Effector CD4-positive, alpha-beta T cell (primary cell): ENCODE measurements at regions not wholly inside any gene's neighbourhood (a gene's known extent, or its start where the extent isn't known, plus 50 kb on each side); places are given as distances from the start of the nearest gene placed in this dataset.

Source experiments
- DNase-seq: peaks from one replicate; pipeline ENCODE4 v3.0.0-alpha.2; 2020

- DNase-seq: no peak
Observed at GRCh38 chr22:49320714-49321476, 506.8 kb downstream of the BRD1 start.

- no peak for DNase-seq
Observed at GRCh38 chr22:49317369-49317768, 510.3 kb downstream of the BRD1 start.

GRCh38 chr22:49312601-49313000 lies 515.1 kb downstream of the BRD1 start:
- DNase-seq: no peak

GRCh38 chr22:49310354-49310753 lies 517.3 kb downstream of the BRD1 start:
- no peak for DNase-seq

- DNase-seq: no peak
Observed at GRCh38 chr22:49308300-49308699, 519.4 kb downstream of the BRD1 start.

GRCh38 chr22:49307870-49308269 lies 519.8 kb downstream of the BRD1 start:
- no peak for DNase-seq

- DNase-seq: no peak
Observed at GRCh38 chr22:49307481-49307830, 520.2 kb downstream of the BRD1 start.

- DNase-seq: no peak
Observed at GRCh38 chr22:49306632-49307480, 520.8 kb downstream of the BRD1 start.

GRCh38 chr22:49305966-49306631 lies 521.6 kb downstream of the BRD1 start:
- DNase-seq: no peak

GRCh38 chr22:49305214-49305965 lies 522.3 kb downstream of the BRD1 start:
- peak; percentile 46 for DNase-seq

- no peak for DNase-seq
Observed at GRCh38 chr22:49303781-49304461, 523.8 kb downstream of the BRD1 start.

- no peak for DNase-seq
Observed at GRCh38 chr22:49303061-49303735, 524.5 kb downstream of the BRD1 start.

- no peak for DNase-seq
Observed at GRCh38 chr22:49302530-49302929, 525.1 kb downstream of the BRD1 start.

- no peak for DNase-seq
Observed at GRCh38 chr22:49302150-49302460, 525.6 kb downstream of the BRD1 start.

GRCh38 chr22:49301398-49302149 lies 526.1 kb downstream of the BRD1 start:
- no peak for DNase-seq

- no peak for DNase-seq
Observed at GRCh38 chr22:49300951-49301397, 526.7 kb downstream of the BRD1 start.

GRCh38 chr22:49300241-49300640 lies 527.4 kb downstream of the BRD1 start:
- DNase-seq: no peak

GRCh38 chr22:49299821-49300231 lies 527.8 kb downstream of the BRD1 start:
- no peak for DNase-seq

- no peak for DNase-seq
Observed at GRCh38 chr22:49298834-49299750, 528.6 kb downstream of the BRD1 start.
